ENCODE measurements at regions not wholly inside any gene's neighbourhood (a gene's known extent, or its start where the extent isn't known, plus 50 kb on each side); places are given as distances from the start of the nearest gene placed in this dataset.
A peak's percentile ranks its signal among the peaks of the same experiment; 100 is the strongest.

- DNase-seq (ENCODE audit: low read depth) = no peak
Observed at GRCh38 chr7:17176371-17177032, 122.0 kb upstream of the AHR start.

GRCh38 chr7:17178545-17178944 lies 119.9 kb upstream of the AHR start:
- no peak for DNase-seq (ENCODE audit: low read depth)

- DNase-seq (ENCODE audit: low read depth) = no peak
Observed at GRCh38 chr7:17181482-17181881, 117.0 kb upstream of the AHR start.

GRCh38 chr7:17183630-17184328 lies 114.7 kb upstream of the AHR start:
- no peak for DNase-seq (ENCODE audit: low read depth)

- no peak for DNase-seq (ENCODE audit: low read depth)
Observed at GRCh38 chr7:17184805-17185689, 113.4 kb upstream of the AHR start.

GRCh38 chr7:17185690-17186070 lies 112.8 kb upstream of the AHR start:
- peak; percentile 42 for DNase-seq (ENCODE audit: low read depth)

- no peak for DNase-seq (ENCODE audit: low read depth)
Observed at GRCh38 chr7:17186745-17187530, 111.5 kb upstream of the AHR start.

GRCh38 chr7:17194656-17195055 lies 103.8 kb upstream of the AHR start:
- DNase-seq (ENCODE audit: low read depth) = no peak

- no peak for DNase-seq (ENCODE audit: low read depth)
Observed at GRCh38 chr7:17195576-17195975, 102.9 kb upstream of the AHR start.

- DNase-seq (ENCODE audit: low read depth) = no peak
Observed at GRCh38 chr7:17205910-17206309, 92.5 kb upstream of the AHR start.

- DNase-seq (ENCODE audit: low read depth) = no peak
Observed at GRCh38 chr7:17206349-17206905, 92.0 kb upstream of the AHR start.

GRCh38 chr7:17207220-17207619 lies 91.2 kb upstream of the AHR start:
- no peak for DNase-seq (ENCODE audit: low read depth)

- no peak for DNase-seq (ENCODE audit: low read depth)
Observed at GRCh38 chr7:17209101-17209500, 89.4 kb upstream of the AHR start.

GRCh38 chr7:17211307-17211836 lies 87.1 kb upstream of the AHR start:
- no peak for DNase-seq (ENCODE audit: low read depth)

- no peak for DNase-seq (ENCODE audit: low read depth)
Observed at GRCh38 chr7:17212188-17212587, 86.3 kb upstream of the AHR start.

GRCh38 chr7:17227766-17228490 lies 70.5 kb upstream of the AHR start:
- DNase-seq (ENCODE audit: low read depth) = no peak

- no peak for DNase-seq (ENCODE audit: low read depth)
Observed at GRCh38 chr7:17229228-17229627, 69.2 kb upstream of the AHR start.

GRCh38 chr7:17230099-17230807 lies 68.2 kb upstream of the AHR start:
- no peak for DNase-seq (ENCODE audit: low read depth)

GRCh38 chr7:17233603-17234002 lies 64.8 kb upstream of the AHR start:
- no peak for DNase-seq (ENCODE audit: low read depth)

- DNase-seq (ENCODE audit: low read depth) = no peak
Observed at GRCh38 chr7:17234030-17234397, 64.4 kb upstream of the AHR start.
